ENCODE measurements at regions not wholly inside any gene's neighbourhood (a gene's known extent, or its start where the extent isn't known, plus 50 kb on each side); places are given as distances from the start of the nearest gene placed in this dataset.
"Not testable (repeated sequence)": the region's sequence is repeated elsewhere in the genome, so short reads cannot be mapped to it uniquely, and the experiment has no call there.

DNA sequence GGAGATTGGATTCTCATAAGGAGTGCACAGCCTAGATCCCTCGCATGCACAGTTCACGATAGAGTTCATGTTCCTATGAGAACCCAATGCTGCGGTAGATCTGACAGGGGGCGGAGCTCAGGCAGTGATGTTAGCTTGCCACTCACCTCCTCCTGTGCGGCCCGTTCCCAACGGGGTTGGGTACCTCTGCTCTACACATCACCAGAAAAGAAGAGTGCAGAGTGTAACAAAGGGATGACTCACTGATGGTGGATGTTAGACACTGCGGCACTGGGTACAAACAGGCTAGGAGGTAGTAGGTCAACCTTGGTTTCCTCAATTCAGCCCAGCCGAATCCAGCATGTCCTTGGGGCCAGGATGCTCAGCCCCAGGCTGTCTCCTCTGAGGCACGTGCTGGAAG lies 66.8 kb upstream of the CHST15 start:
- no peak for DNase-seq

DNA sequence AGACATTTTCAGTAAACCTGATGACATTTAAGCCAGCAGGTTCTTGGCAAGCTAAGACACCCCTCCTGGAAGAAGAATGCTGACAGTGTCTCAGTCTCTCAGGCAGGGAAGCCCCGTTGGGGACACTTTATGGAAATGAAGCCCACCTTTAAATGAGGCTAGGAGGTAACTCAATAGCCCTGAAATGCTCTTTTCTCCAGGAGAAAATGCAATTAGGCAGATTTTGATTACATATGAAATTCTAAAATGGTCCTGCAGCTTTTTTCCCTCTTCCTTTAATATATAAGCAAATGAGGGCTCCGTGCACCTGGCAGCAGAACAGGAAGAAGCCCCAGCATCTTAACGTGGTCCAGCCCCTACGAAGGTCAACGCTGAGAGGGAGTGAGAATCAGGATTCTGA lies 65.8 kb upstream of the CHST15 start:
- DNase-seq = no peak

DNA sequence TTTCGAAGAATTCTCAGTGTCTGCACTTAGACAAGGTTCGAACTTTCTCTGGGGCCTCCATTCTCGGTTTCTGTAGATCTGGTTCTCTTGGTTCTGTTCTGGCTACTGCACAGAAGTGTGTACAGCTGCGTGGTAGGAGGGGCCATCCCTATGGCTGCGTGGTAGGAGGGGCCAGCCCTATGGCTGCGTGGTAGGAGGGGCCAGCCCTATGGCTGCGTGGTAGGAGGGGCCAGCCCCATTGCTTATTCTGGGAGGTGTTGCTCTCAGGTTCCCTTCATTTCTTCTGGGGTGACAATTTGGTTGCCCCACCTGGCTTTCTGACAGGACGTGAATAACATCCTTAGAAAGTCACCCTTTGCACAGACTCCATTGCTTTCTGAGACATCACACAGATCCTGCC lies 65.2 kb upstream of the CHST15 start:
- no peak for DNase-seq

DNA sequence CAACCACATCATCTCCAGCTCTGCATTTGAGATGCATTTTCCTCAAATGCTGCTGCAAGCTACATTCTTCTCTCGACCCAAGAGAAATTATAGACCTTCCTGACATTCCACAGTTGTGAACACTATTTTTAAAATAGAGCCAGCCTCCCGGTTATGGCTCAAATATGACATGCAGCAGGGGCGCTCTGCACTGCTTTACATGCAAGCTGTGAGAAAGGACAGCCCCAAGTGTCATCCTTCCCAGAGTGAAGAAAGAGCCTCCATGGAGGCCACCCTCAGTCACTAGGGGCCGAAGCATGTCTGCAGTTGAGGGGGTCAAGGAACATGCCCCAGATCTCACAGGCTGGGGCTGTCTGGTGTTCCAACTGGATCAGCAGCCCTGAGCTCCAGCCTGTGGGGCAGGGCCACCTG lies 63.9 kb upstream of the CHST15 start:
- no peak for DNase-seq

DNA sequence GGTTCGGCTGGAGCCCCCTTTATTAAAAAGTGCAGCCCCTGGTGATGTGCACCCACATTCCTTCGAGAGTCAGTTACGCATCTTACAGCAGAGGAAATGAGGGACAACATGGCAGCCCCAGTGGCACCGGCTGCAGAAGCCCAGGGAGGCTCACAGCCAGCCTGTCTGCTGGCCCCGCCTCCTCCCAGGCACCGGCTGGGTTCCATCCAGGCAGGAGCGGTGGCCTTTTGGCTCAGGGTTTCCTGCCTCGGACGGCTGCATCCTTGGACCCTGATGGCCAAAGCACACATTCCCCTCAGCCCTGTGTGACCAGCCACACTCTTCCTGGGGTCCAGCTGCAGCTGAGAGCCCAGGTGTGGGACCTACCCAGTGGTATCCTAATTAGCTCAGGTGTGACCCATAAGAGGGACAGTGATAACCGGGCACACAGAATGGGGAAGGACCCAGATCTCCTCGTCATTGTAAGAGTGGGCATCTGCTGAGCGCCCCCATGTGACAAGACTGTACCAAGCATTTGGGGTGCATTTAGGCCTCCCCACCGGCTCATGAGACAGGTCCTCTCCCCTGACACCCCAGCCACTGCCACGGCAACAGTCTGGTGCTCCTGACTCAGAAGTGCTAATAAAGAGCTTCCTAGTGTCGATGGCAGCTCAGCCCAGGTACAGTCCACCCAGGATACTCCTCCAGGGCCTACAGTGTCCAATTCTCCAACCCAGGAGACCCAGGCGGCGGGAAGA lies 63.3 kb upstream of the CHST15 start:
- DNase-seq = no peak

DNA sequence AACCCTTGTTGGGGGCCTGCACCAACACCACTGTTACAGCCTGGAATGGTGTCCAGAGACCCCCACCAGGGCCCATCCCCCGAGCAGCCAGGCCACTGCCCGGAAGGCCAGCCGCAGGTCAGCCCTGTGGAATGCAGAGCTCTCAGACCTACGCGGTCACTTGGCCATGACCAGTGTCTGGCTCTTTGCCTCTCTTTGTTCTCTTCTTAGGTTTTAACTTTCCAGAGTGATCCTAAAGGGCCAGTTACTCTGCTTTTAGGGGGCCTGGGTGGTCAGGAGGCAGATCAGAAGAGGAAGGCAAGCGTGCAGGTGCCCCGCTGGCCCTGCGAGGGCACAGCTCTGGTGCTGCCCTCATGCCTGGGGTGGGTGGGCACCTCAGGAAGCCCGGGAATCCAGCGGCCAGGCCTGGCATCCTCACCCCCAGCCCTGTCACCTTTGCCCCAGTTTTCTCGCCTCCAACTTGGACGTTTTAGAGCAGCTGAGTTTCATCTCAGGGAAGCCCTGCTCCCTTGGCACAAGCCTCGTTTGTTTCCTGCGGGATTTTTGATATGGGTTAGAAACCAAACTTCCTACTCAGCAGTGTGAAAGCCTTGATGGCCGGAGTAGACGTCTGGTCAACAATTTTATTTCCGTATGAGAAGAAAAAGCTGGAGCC lies 62.5 kb upstream of the CHST15 start:
- no peak for DNase-seq

DNA sequence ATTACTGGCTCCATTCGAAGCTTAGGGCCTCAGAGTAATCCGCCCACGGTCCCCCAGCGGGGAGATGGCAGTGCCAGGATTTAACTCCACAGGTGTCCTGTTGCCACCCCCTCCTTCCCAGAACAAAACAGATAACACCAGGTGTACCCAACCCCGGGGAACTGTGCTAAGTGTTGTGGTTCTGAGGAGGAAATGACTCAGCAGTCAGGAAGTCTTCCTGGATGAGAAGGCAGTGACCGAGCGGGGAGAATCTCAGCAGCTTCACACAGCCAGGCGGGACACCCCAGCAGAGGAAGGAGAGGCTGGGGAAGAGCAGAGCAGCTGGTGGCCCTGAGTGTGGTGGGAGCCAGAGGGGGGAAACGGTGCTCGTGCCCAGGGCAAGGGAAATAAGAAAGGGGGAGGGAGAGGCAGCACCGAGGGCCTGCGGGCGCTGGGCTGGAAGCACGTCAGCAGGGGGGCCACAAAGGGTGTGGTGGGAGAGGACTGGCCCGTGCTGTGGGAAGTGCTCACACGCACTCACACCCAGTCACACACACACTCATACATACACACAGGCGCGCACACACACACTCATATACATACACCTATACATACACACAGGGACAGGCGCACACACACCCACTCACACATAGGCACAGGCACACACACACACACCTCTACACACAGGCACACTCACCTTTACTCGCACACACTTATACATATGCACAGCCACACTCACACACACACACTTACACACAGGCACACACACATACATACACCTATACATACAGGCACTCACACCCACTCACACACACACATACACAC lies 59.8 kb upstream of the CHST15 start:
- peak; percentile 11 for DNase-seq

DNA sequence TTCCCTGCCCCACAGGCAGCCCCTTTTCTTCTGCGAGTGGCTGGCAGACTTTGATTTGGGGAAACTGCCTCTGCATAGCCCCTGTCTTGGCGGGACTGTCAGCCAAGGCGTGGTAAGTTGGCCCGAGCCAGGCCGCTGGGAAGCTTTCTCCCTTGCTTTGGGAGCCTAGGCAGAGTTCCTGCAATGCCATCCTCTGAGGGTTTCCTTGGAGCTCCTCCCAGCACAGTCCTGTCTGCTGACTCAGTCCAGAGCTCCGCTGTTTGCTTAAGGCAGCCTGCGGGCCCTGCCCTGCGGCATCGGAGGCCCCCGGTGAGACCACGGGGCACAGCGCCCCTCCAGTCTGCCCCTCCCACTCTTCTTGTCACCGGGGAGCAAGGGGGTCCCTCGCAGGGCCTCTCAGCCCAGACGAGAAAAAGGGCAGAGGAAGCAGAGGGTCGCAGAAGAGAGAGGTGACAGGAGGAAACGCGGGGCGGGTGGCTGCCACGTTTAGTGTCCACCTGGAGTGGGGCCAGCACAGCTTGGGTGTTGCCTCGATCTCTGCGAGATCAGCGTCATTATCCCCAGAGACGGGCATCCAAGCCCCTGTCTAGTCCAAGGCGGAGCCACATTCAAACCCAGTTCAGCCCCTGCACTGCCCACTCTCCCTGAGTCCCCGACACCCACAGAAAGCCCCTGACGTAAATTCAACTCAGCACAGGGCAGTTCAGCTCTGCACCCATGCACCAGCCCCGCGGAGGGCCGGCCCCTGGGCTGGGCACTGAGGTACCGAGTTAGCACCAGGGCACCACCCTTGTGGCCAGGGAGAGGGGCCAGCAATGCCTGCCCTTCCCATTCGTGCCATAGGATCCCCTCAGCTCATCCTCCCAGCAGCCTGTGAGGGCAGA lies 59.0 kb upstream of the CHST15 start:
- DNase-seq = no peak

DNA sequence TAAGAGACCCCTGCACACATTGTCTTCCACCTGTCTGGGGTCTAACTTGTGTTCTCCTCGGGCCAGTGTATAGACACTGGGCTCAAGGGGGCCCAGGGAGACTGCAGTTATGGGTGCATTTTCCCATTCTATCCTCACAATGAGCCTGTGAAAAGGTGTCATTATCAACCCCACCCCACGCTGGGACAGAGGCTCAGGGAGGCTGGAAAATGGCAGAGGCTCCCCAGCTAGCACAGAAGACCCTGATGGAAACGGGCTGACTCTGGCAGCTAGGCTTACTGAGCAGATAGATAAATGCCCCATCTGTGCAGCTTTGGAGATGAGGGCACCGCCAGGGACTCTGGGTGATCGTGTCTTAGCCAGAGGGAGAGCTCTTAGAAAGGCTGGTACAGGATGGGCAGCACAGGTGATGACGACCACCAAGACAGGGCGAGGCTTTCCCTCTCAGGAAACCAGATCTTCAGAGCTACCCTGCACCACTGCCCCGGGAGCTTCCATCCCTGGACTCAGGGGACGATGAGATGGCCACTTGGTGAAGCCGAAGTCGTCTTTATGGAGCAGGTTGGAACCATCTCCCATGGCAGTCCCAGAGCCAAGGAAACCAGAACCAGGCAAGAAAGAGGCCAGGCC lies 58.2 kb upstream of the CHST15 start:
- no peak for DNase-seq

DNA sequence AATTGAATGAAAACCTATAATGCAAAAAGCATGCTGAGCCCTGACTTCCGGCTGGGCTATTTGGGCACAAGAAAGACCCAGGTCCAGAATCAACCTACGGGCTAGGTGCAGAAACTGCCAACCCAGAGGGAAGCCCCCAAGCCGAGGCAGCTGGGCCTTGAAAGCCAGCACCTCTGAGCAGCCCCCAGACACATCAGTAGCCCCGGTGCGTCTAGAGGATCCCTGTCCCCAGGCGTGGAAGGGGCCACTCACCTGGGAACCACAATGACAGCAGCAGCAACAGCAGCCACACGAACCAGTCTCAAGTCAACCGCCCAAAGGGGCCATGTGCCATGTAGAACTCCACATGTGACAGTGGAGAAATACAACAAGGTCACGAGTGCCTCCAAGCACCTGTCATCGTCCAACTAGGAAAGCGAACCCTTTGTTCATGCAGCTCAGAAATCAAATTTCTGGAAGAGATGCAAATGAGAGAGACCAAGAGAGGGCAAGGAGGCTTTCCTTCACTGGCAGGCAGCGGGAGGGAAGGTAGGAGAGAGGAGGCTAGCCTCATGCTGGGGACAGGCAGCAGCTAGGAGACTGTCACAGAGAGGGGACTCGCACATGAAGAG lies 57.5 kb upstream of the CHST15 start:
- no peak for DNase-seq

DNA sequence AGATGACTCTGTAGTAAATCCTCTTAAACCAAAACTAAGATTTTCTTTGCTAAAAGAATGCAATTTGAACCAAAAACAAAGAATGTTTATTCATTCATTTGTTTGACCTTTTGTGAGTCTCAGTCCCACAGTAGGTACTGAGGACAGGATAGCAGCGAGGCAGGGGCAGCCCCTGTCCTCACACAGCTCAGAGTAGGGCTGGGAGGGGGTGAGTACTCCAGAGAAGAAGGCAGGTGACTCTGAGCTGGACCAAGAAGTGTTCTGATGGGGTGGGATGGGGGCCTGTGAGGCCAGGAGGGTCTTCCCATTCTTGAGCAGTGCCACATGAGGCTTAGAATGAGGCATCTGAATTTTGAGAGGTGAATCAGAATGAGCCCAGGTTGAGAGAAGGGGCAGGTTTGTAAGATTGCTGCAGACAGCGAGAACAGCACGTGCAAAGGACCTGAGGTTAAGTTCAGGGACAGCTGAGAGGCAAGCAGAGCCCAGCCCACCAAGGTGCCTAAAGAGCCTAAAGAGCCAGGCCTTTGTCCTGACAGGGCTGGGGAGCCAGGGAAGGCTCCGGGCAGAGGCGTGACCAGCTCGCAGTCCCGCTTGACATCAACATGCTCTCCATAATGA lies 56.9 kb upstream of the CHST15 start:
- no peak for DNase-seq

DNA sequence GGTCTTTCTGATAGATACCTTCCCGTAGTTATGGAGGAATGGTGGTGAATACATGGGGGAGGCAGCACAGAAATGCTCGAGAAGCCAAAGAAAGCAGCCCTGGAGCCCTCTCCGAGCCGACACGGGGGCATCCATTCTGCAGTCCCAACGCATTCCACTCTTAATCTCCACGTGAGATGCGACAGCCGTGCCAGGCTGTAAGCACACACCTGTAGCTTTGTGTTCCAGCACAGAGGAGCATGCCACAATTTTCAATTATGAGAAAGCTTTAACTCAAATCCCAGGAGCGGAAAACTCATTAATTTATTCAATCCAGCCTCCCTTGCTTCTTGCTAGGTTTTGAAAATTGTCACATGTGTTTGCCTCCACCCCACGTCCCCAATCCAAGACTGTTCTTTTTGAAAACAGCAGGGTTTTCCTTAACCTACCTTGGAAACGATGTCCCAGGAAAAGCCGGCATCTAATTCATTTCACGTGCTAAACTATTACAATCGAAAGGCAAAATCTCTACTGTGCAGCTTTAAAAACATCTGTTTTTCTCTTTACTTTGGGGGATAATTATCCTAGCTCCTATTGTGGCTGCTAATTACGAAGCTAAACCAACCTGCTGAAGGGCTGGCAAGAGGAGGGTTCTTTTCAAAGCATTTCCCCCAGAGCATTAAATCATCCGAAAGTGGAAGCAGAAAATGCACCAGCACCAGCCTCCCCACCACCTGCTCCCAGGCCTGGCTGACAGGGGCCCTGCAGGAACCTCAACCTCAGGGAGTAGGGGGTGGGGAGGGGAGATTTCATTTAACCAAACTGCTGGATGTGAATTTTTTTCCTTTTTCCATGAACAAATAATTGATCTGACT lies 56.0 kb upstream of the CHST15 start:
- DNase-seq = no peak

DNA sequence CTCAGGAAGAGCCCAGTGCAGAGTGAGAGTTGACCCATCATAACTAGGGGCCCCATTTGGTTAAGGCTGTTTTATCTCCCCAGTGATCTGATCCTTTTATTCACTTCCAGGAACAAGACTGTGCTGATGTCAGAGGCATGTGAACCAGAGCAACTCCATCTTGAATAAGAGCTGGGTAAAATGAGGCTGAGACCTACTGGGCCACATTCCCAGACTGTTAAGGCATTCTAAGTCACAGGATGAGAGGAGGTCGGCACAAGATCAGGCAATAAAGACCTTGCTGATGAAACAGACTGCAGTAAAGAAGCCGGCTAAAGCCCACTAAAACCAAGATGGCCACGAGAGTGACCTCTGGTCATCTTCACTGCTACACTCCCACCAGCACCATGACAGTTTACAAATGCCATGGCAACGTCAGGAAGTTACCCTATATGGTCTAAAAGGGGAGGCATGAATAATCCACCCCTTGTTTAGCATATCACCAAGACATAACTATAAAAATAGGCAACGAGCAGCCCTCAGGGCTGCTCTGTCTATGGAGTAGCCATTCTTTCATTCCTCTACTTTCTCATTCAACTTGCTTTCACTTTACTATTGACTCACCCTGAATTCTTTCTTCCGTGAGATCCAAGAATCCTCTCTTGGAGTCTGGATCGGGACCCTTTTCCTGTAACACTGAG lies 55.3 kb upstream of the CHST15 start:
- DNase-seq = not testable (repeated sequence)

DNA sequence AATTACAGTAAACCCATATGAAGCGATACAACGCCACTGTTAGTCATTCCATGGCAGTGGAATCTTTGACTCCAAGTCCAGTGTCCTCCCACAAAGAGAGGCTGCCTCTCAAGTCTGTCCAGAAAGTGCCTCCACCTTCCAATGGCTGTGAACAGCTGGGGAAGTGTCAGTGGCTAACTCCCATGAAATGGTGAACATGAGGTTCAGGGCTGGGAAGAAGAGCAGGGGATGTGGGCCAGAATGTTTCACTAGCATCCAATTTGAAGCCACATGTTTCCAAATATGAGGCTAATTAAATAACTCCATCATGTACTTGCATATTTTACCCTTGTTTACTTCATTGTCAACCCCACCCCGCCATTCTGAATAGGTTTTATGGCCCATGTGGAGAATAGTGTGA lies 53.1 kb upstream of the CHST15 start:
- no peak for DNase-seq

DNA sequence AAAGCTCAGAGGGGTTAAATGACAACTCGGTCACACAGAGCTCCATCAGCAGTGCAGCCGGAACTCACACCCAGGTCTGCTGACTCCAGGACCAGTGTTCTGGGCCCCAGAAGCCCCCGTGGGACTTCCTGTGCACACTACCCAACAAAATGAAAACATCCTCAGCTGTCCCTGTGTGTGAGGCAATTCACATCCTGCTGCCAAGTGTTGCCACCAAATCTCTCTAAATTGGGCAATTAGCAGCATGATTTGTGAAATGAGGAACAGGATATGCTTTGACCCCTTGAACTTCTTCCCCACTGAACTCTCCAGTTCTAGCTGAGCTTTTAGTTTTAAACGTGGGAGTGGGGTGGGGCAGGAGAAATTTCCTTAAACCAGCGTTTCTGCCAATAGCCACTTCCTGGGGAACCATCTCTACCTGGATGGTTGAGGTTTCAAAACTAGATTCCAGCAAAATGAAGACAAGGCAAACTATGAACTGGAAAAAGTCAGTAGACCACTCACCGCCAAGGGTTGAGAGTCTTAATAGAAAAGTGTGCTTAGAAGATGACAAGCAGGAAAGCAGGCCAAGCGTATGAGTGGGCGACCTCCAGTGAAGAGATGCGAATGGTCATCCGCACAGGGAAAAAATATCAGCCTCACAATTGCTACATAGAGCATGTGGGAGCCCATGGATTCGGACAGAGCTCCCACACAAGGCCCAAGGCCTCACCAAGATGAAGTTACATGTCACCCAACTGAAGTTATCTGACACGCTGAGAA lies 51.9 kb upstream of the CHST15 start:
- DNase-seq = no peak

DNA sequence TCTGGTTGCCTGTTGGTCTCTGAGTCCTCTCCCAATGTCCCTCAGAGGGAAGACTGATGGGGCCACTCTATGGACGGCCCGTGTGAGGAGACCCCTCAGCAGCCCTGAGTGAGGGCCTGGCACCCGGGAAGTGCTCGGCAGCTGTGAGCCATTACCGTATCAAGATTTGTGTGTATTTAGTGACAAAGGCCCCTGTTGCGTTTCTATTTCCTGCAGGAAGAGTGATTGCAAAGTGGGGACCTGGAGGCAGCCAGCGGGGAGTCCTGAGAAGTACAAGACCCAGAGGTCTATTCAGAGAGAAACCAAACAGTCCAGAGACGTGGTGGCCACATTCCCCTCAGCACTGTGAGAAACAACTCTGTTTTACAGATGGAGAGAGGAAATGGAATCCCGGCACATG lies 51.1 kb upstream of the CHST15 start:
- DNase-seq = no peak

DNA sequence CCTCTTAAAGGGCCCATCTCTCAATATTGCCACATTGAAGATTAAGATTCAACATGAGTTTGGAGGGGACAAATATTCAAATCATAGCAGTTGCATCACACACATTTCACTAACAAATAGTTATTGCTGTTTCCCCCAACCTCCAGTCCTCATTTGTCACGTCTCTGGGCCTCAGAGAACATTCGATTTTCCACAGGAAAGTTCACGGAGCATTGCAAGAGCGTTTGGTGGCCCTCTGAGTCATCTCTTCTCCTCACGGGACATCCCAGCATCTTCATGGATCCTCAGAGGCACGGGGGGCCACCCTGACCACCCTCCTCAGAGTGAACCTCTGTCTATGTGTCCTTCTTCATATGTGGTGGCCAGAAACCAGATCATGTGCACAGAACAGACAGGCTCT lies 50.3 kb upstream of the CHST15 start:
- DNase-seq = no peak

Measured in stimulated activated CD4-positive, alpha-beta T cell treated with anti-CD3 and anti-CD28 coated beads, Interleukin-12 subunit alpha, Interleukin-12 subunit beta, amount 100 ng/mL, for 4 hours (primary cell).